DMS153 treated with DMSO at 0.1 percent for 48 hours (cell line): ENCODE measurements at regions not wholly inside any gene's neighbourhood (a gene's known extent, or its start where the extent isn't known, plus 50 kb on each side); places are given as distances from the start of the nearest gene placed in this dataset.
A peak's percentile ranks its signal among the peaks of the same experiment; 100 is the strongest.
"Not testable (repeated sequence)": the region's sequence is repeated elsewhere in the genome, so short reads cannot be mapped to it uniquely, and the experiment has no call there.

ENCODE experiments used
- DNase-seq: peaks from one replicate; lab custom pipeline; 2025; ENCODE audit not compliant: unreplicated experiment; lab: John Stamatoyannopoulos, UW

DNA sequence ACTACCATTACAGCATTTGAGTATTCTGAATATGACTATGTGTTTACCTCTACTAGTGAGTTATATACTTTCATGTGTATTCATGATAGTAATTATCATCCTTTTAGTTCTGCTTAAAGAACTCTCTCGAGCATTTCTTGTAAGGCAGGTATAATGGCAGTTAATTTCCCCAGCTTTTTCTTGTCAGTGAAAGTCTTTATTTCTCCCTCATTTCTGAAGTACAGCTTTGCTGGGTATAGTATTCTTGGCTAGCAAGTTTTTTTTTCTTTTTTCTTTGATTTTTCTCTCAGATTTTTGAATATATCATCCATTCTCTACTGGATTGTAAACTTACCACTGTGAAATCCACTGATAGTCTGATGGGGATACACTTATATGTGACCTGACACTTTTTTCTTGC lies 165.9 kb upstream of the ARHGAP5 start:
- DNase-seq, result no peak

DNA sequence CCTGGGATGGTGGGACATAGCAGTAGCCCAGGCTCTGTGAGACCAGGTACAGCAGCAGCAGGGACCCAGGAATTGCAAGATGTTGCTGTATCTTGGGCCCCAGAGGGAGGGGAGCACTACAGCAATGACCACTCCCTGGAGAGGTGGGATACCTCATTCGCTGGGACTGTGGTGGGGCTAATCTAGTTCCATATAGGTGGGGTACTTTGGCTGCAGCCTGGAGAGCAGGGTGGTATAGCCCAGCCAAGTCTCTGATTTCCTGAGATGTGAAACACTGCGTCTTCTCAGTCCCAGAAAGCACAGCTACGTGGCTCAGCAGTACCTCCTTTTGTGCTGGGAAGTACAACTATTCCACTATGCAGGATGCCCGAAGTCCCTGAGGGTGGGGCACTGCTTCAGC lies 163.7 kb upstream of the ARHGAP5 start:
- no peak for DNase-seq

DNA sequence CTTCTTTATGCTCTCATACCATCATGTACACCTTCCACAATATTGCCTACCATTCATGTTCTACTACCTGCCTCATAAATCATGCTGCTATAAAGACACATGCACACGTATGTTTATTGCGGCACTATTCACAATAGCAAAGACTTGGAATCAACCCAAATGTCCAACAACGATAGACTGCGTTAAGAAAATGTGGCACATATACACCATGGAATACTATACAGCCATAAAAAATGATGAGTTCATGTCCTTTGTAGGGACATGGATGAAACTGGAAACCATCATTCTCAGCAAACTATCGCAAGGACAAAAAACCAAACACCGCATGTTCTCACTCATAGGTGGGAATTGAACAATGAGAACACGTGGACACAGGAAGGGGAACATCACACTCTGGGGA lies 158.8 kb upstream of the ARHGAP5 start:
- not testable (repeated sequence) for DNase-seq

DNA sequence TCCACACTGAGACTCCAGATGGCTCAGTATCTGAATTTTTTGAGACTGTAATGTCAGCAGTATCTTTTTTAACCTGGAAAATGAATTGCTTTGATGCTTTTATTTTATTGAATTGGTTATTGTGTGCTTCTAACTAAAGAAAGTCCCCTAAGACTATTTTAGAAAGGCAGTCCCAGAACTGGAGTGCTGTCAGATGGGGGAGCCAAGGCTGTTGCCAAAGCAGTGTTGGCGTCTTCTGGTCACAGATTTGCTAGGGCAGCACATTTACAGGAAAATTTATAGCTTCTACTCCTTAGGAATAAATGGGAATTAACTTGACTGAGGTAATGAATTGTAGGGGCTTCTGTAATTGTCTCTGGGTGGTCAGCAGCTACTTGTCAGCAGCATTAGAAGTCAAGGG lies 157.1 kb upstream of the ARHGAP5 start:
- no peak for DNase-seq

DNA sequence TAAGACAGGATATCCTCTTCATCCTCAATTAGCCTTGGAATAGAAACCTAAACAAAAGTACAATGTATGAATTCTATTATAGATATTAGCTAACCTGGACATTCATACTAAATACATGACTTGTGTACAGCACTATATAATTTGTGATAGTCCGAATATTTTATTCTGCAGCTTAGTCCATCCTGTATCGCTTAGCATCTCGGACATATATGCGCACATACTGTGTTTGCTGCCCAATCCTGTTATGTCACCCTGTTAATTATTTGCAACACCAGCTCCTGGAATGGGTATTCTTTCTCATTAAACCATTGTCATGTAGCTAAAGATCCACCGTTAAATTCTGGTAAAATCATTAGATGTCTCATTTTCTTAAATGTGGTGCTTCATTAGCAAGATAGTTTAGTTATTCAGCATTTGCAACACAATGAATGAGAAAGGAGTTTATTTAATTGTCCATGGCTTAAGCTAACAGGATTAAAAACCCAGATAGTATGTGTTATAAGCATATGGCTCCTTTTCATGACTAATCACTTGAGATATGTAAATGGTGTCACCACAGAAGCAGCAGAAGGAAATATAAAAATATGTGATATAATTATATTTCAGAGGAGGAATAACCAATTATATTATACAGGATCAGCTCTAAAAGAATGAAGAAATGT lies 156.0 kb upstream of the ARHGAP5 start:
- DNase-seq, result no peak

DNA sequence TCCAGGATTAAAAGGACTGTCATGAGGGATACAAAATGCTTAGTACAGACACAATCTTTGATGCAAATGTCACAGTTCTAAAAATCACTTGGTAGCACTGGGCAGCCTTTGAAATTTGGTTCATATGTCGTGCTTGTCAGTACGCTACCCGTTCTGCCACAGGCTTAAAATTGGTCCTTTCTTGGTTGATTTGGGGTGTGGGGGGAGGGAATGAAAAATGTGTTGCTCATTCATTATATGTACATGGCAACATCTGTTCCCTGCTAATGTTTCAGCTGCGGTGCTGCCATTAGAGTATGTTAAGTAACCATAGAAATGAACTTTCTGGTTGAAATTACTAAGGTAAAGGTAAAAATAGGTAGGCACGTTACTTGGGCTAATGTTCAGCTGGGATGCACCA lies 155.4 kb upstream of the ARHGAP5 start:
- DNase-seq, result no peak

DNA sequence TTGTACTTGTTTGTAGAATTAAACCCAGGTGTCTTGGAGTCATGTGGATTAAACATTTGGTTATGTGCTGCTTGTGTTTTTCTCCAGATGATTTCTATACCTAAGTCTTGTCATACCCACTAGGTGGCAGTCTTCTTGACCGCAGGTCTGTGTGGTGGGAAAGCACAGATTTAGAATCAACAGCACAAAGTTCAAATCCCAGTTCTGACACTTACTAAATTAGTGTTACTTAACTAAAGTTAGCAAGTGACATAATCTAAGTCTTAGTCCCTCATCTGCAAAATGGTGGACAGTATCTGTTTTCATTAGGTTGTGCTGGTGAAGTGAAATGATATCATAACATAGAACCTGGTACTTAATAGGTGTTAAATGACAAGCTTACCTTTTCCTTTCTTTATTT lies 151.0 kb upstream of the ARHGAP5 start:
- DNase-seq, result peak; percentile 39

DNA sequence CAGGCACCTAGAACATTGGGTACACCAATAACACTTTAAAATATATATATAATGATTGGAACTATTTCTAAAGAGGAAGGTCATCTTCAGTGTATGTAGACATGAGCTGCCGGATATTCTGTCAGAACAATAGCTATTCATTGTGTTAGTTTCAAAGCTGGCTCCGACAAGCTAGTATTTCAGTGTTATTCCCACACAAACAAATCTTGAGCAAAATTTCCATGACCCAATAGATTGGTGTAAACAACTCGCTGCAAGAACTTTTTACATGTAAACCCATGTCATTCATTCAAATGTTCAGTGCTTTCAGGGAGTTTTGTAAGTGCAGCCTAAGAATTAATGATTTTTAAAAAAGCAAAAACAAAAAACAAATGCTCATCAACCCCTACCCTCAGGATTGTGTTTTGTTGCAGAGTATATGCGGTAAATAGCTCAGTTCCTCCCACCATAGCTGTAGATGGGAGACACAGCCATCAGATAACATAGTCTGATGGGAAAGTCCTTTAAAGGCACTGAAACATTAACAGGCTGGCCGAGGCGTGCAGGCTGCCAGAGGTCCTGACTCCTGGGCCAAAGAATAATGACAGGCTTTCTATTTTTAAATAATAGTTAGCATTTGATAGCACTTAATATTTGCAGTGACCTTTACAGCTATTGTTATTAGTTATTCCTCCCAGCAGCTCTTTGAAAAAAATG lies 150.3 kb upstream of the ARHGAP5 start:
- no peak for DNase-seq

DNA sequence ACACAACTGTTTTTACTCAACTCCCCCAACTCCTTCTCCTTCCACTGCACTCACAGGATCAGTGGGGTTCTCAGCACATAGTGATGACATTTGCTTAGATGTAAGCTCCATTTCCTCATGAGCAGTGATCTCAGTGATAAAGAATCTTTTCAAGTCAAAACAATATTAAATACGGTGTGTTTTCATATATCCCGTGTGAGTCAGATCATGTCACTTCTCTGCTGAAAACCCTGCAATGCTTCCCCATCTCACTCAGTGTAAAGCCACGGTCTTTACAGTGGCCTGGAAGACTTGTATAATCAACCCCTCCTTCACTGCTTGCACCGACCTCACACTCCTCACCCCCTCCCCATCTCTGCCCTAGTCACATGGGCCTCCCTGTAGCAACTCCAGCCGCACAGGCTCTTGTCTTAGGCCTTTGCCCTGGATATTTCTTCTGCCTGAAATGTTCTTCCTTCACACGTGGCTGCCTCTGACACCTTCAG lies 149.7 kb upstream of the ARHGAP5 start:
- no peak for DNase-seq

DNA sequence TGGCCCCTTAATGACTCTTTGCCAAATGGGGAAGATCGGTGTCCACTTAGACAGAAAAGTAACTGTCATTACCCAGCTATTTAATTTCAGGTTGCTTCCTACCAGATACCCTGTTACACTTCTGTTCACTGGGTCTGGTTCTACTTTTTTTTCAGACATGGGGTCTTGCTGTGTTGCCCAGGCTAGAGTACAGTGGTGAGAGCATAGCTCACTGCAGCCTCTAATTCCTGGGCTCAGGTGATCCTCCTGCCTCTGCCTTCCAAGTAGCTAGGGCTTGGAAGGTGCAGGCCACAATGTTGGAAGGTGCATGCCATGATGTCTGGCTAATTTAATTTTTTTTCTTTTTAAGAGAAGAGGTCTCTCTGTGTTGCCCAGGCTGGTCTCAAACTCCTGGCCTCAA lies 147.0 kb upstream of the ARHGAP5 start:
- no peak for DNase-seq

DNA sequence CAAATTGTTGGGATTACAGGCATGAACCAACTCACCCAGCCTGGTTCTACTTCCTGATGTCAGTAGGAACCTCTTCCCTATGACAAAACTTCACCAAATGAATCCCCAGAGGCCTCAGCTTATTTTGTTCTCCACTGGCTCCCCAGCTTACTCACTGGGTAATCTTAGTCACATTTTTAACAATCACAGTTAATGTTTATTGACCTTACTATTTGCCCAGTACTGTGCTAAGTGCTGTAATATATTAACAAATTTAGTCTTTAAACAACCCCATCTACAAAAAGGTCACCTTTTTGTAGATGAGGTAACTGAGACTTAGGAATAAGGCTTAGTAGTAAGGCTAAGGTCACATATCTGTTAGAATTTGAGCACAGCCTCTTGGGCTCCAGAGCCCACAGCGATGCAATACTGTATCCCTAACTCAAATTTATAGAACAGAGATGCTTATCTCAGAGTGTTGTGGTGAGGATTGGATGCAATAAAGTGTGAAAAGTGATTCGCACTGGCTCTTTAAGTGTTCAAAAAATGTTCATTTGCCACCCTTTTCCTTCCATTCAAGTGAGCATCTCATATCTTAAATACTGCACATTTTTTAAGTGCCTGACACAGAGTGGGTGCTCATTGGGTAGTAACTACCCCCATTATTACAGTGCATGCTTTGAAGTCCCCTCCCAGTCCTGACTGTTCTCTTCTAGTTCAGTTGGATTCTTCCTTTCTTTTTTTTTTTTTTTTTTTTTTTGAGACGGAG lies 146.4 kb upstream of the ARHGAP5 start:
- no peak for DNase-seq

DNA sequence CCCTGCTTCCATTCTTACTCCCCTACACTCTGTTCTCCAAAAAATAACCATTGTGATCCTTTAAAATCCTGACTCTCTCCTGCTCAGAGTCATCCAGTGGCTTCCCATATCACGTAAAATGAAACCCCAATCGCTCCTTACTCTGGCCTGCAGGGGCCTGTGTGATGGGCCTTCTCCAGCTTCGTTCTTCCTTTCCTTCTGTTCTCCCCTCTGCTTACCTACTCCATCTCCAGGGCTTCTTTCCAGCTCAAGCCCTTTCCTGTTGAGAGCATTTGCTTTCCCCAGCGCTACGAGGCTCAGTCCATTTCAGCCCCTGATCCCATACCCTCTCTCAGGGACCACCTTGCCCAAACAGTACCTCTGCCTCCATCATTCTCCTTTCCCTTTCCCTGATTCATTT lies 144.4 kb upstream of the ARHGAP5 start:
- no peak for DNase-seq

DNA sequence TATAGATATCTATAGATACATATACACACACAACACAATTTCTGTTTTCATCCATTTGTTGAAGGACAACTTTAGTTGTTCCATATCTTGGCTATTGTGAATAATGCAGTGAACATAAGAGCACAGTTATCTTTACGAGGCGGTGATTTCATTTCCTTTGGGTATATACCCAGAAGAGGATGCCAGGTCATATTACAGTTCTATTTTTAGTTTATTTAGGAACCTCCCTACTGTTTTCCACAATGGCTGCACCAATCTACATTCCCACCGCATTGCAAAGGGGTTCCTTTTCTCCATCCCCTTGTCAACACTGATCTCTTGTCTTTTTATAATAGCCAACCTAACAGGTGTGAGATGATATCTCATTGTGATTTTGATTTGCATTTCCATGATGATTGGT lies 143.4 kb upstream of the ARHGAP5 start:
- DNase-seq, result peak; percentile 85

DNA sequence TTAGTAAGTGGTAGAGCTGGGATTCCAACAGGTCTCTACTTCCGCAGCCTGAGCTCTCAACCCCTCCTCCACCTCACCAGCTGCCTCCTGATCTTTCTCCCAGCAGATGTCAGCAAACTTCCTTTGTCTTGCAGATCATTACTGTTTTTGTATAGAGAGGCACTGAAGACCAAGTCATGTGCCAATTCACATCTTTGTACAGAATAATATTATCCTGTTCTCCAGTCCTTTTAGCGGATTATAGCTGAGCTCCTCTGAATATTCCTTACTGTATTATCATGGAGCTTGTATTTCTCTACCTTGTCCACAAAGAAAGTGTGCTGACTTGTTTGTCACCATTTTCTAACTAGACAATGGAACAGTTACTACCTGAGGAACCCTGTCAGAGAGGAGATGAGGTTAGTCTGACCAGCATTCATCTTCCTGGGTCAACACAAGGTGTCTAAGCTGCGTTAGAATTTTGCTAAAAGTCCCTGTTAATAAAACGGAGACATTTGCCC lies 142.3 kb upstream of the ARHGAP5 start:
- peak; percentile 92 for DNase-seq

DNA sequence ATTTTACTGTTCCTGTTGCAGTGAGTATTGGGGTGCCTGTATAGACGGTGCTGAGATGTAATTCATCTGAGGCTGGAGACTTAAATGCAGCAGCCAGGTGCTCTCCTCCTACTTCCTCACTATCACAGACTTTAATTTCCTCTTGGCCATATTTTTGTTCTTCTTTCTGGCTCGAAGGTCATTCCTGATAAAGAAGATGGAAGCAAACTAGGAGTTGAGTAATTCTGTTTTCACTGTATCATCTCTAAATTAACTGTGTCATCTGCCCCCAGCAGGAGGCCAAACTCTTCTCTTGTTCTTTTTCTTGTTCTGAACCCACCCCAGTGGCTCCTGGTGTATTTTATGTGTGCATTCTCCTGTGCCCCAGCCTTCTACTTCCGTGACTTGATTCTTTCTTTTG lies 141.7 kb upstream of the ARHGAP5 start:
- no peak for DNase-seq

DNA sequence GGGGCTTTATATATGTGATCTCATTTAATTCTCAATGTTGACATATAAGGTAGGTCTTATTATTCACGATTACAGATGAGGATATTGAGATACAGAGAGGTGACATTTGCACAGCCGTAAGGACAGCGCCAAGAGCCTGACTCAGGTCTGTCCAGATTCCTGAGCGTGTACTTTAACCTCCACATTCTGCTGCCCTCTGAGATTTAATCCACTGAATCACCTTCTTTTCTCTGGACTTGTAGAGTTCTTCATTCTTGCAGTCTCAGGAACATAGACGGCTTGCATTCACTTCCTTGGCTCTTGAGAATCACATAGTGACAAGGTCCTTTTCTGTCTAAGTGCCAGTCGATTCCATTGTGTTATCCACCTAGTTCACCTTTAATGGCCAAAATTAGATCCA lies 141.0 kb upstream of the ARHGAP5 start:
- DNase-seq, result no peak

DNA sequence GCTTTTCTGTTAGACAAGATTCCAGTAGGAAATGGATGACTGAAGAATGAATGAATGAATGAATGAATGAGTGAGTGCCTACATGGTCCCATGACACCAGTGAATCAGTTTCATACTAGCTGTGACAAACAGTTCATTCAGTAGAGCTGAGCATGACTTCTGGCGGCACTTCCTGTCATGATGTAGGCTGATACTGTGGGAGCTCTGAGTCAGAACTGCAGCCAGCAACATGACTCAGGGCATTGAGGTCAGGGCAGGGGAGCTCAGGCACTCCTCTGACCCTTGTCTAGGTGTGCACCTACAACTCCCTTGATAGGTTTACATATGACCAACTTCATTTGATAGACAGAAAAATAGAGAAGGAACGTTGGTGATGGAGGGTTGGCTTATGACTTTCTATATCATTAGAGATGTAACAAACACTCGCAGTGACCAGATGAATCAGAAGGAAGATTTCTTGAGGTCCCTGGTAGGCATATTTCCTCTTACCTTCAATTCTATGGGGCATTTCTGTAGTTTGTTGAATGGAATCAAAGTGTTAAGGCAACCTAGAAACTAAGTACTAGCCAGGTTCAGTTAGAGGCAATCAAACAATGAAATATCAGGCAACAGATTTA lies 139.3 kb upstream of the ARHGAP5 start:
- no peak for DNase-seq

DNA sequence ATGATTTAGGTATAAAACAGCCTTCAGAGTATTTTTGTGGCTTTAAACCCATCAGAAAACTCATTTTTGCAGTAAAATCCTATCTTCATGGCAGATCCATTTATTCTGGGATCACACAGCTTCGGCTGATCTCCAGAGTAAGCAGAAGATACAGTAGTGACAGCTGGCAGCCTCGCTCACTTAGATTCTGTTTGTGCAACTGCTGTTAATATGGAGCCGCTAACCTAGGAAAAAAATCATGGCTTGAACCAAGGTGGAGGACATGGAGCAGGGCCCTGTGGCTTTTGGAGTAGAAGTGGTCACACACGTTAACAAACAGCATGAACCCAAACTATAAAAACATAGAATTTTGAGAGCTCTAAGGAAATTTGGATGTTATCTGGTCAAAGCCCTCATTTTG lies 137.2 kb upstream of the ARHGAP5 start:
- no peak for DNase-seq

DNA sequence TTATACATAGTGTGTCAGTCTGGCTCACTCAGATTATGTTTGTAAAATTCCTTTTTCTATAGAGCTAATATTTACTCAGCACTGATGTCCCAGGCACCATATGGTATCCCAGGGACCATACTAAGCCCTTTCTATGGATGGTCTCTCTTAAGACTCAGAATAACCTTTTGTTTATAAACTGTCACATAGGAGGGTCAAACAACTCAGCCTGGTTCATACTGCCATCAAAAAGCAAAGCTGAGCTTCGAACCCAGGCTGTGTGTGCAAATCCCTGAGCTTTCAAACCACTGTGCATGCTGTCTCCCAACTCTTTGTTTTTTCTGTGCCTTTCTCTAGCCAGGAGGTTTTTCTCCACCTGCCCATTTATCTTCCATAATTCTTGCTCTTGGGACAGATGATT lies 135.6 kb upstream of the ARHGAP5 start:
- DNase-seq, result no peak

DNA sequence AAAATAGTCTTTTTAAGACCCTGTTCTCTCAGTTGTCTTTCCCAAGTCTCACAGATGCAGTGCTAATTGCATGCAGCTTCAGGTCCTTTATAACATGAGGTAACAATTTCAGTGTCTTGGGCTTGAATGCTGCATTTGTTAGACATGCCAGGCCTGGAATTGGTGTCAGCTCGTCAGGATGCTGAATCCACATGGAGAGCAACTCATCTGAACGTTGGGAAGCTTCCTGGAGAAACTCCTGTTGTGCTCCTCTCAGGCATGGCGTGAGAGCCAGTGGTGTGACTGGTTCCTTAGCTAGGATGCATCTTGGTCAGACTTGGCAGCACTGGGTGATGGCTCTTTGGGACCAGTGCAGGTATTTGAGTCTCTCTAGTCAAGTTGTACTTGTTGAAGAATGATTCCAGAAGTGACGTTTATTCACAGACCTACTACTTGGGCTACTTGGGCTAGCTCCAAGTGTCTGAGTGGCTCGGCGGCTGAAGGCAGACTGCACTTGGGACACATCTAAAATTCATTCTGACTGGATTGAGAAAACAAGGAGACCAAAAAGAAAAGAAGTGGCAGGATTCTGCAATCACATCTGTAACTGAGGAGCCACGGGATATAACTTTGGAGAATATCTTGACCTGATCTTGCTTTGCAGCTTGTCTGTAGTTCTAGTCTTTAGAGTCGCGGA lies 134.8 kb upstream of the ARHGAP5 start:
- DNase-seq, result no peak

DNA sequence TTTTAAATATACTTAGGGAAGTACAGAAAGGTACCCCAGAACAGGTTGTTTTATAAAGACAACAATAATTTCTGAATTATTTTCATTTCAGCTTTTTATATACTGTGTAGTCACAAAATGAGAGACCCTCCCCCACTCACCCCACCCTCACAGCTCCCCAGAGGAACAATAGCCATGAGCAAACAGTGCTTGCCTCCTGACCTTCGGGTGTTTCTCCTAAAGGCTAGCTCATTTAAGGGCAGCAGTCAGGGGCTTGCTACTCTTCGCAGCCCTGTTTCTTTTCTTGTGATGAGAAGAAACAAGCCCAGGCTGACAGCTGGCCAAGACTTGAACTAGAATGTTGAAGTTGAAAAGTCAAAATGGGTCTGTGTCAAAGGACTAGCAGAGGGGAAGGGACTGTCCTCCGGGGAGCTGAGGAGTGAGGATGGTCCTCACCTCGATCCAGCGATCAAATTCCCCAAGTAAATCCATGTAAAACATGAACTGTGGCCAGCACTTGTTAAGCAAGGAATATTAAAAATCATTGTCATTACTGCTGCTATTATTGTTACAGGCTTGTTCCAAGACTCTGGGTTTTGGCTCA lies 133.8 kb upstream of the ARHGAP5 start:
- DNase-seq, result no peak
